ENCODE measurements at regions not wholly inside any gene's neighbourhood (a gene's known extent, or its start where the extent isn't known, plus 50 kb on each side); places are given as distances from the start of the nearest gene placed in this dataset.

GRCh38 chr7:46725136-46725535, 804.1 kb upstream of the IGFBP3 start:
- no peak for DNase-seq

GRCh38 chr7:46723742-46724141, 802.7 kb upstream of the IGFBP3 start:
- DNase-seq, result no peak

- DNase-seq, result no peak
These were observed 801.9 kb upstream of the IGFBP3 start for GRCh38 chr7:46723003-46723402.

GRCh38 chr7:46720761-46721160, 799.7 kb upstream of the IGFBP3 start:
- DNase-seq, result no peak

- DNase-seq, result no peak
These were observed 798.5 kb upstream of the IGFBP3 start for GRCh38 chr7:46719616-46720015.

- DNase-seq, result no peak
These were observed 795.9 kb upstream of the IGFBP3 start for GRCh38 chr7:46716926-46717325.

GRCh38 chr7:46715579-46715978, 794.5 kb upstream of the IGFBP3 start:
- DNase-seq, result no peak

- DNase-seq, result no peak
These were observed 793.8 kb upstream of the IGFBP3 start for GRCh38 chr7:46714904-46715303.

GRCh38 chr7:46713868-46714596, 793.0 kb upstream of the IGFBP3 start:
- no peak for DNase-seq

GRCh38 chr7:46710927-46711326, 789.9 kb upstream of the IGFBP3 start:
- no peak for DNase-seq

GRCh38 chr7:46707973-46708372, 786.9 kb upstream of the IGFBP3 start:
- DNase-seq, result no peak

- DNase-seq, result peak; percentile 73
These were observed 784.5 kb upstream of the IGFBP3 start for GRCh38 chr7:46705386-46706255.

GRCh38 chr7:46696741-46697140, 775.7 kb upstream of the IGFBP3 start:
- DNase-seq, result no peak

GRCh38 chr7:46695051-46695708, 774.1 kb upstream of the IGFBP3 start:
- DNase-seq, result no peak

- no peak for DNase-seq
These were observed 773.0 kb upstream of the IGFBP3 start for GRCh38 chr7:46694058-46694457.

GRCh38 chr7:46687203-46687602, 766.1 kb upstream of the IGFBP3 start:
- no peak for DNase-seq

GRCh38 chr7:46685051-46685450, 764.0 kb upstream of the IGFBP3 start:
- no peak for DNase-seq

- DNase-seq, result no peak
These were observed 762.0 kb upstream of the IGFBP3 start for GRCh38 chr7:46682836-46683624.

GRCh38 chr7:46681865-46682503, 760.9 kb upstream of the IGFBP3 start:
- peak; percentile 31 for DNase-seq

GRCh38 chr7:46680147-46680546, 759.1 kb upstream of the IGFBP3 start:
- no peak for DNase-seq

GRCh38 chr7:46679671-46680070, 758.6 kb upstream of the IGFBP3 start:
- DNase-seq, result no peak

Data from muscle of arm (tissue), 1 donor.